G401 (cell line): ENCODE measurements at regions not wholly inside any gene's neighbourhood (a gene's known extent, or its start where the extent isn't known, plus 50 kb on each side); places are given as distances from the start of the nearest gene placed in this dataset.
"Not testable (repeated sequence)": the region's sequence is repeated elsewhere in the genome, so short reads cannot be mapped to it uniquely, and the experiment has no call there.

Experiments
- DNase-seq: peaks from one replicate; pipeline ENCODE4 v3.0.0-alpha.2; 2015; ENCODE audit warnings: low spot score
- in situ Hi-C: cut with HindIII; loops from 2 replicates; pipeline ENCODE4 v1.10.0; 2016; ENCODE audit warnings: low sequenced_read_pairs, mixed read lengths

GRCh38 chr9:95391271-95391670, 73.8 kb upstream of the FANCC start:
- DNase-seq, in situ Hi-C loops: not testable (repeated sequence)

GRCh38 chr9:95389373-95389772, 71.9 kb upstream of the FANCC start:
- no peak for DNase-seq
- in situ Hi-C loops = no loop called here

GRCh38 chr9:95386843-95387242, 69.3 kb upstream of the FANCC start:
- in situ Hi-C loops = no loop called here

GRCh38 chr9:95385521-95385920, 68.0 kb upstream of the FANCC start:
- in situ Hi-C loops = no loop called here
- peak; percentile 59 for DNase-seq

More at GRCh38 chr9:95386843-95387242, 69.3 kb upstream of the FANCC start:
- no peak for DNase-seq

GRCh38 chr9:95383845-95384244, 66.3 kb upstream of the FANCC start:
- no peak for DNase-seq
- in situ Hi-C loops = no loop called here

- no peak for DNase-seq
- in situ Hi-C loops = no loop called here
Observed at GRCh38 chr9:95383185-95383676, 65.7 kb upstream of the FANCC start.

- no peak for DNase-seq
- in situ Hi-C loops = no loop called here
Observed at GRCh38 chr9:95382433-95382832, 64.9 kb upstream of the FANCC start.

GRCh38 chr9:95381221-95381620, 63.7 kb upstream of the FANCC start:
- in situ Hi-C loops = no loop called here
- DNase-seq = no peak

GRCh38 chr9:95379630-95380029, 62.1 kb upstream of the FANCC start:
- in situ Hi-C loops = no loop called here
- peak; percentile 46 for DNase-seq

- in situ Hi-C loops = no loop called here
- no peak for DNase-seq
Observed at GRCh38 chr9:95373782-95374487, 56.4 kb upstream of the FANCC start.

- no peak for DNase-seq
- in situ Hi-C loops = no loop called here
Observed at GRCh38 chr9:95373069-95373681, 55.7 kb upstream of the FANCC start.

- in situ Hi-C loops = no loop called here
- DNase-seq = no peak
Observed at GRCh38 chr9:95370064-95370463, 52.6 kb upstream of the FANCC start.

GRCh38 chr9:95368377-95369160, 51.1 kb upstream of the FANCC start:
- in situ Hi-C loops = no loop called here
- DNase-seq = no peak
